ENCODE measurements at regions not wholly inside any gene's neighbourhood (a gene's known extent, or its start where the extent isn't known, plus 50 kb on each side); places are given as distances from the start of the nearest gene placed in this dataset.
"Not testable (repeated sequence)": the region's sequence is repeated elsewhere in the genome, so short reads cannot be mapped to it uniquely, and the experiment has no call there.

DNA sequence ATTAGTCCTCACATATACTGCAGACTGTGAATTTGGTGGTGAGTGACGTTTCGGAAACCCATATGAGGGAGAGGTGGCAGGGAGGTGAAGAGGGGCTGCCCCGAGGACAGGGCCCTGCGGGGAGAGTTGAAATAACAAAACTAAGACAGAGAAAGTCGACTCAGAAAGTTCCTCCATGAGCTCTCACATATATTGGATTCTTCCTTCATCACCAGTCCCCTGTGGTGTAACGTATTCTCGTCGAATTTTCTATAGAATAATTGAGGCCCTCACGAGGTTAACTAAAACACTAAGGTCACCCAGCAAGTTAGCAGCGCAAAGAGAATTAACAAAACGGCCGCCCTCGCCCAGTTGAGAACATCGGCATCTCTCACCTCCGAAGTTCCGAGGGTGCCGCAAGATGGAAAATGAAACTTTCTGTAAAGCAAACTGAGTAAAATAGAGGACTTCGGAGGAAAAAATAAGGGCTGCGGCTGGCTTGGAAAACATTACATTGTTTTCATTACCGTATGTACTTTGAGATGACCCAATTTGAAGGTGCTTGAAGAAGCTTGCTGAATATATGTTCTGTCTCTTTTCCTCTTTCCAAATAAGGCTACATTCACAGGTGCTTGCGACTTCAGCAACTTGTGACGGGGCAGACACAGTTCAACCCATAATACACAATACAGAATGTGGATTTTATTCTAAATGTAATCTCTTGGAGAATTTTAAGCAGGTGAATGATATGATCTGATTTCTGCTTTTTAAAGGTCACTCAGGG is 490.9 kb upstream of the JARID2 start:
- DNase-seq (ENCODE audit: low read depth), result no peak

DNA sequence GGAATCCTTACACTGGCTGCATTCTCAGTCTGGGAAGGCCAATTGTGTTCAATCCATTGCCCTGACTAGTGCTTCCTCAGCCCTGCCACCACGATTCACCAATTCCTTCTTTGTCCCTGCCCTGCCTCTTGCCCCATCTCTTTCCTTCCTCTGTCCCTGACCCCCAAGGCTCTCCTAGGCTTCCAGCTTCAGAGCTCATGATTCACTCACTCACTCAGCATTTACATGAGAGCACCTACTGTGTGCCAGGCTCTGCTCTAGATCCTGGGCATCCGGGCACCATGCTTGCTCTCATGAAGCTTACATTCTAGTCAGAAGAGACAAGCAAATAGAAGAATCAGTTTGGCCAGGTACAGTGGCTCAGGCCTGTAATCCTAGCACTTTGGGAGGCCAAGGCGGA is 489.5 kb upstream of the JARID2 start:
- DNase-seq (ENCODE audit: low read depth), result no peak

DNA sequence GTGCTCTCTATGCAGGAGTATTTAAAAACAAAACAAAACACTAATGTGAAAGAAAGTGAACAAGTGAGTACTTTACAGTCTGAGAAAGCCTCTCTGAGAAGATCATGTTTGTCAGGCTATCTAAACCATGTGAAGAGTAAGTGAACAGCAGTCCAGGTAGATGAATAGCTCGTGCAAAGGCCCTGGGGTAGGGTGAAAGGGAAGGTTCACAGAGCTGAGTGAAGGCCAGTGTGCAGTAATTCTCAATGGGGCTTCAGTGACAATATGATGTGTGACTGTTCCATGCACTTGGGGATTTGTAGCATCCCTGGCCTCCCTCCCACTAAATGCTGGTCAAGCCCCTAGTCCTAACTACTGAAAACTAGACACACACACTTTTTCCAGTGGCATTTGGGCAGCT is 488.9 kb upstream of the JARID2 start:
- no peak for DNase-seq (ENCODE audit: low read depth)

DNA sequence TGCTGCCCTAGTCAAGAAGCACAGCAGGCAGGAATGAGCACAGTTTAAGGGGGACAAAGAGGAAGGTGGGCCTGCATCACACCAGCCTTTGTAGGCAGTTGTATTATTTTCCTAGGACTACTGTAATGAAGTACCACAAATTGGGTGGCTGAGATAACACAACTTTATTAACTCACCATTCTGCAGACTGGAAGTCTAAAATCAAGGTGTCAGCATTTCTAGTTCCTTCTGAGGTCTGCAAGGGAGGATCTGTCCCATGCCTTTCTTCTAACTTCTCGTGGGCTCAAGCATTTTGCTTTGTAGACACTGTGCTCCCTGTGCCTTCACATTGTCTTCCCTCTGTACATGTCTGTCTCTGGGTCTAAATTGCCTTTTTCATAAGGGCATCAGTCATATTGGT is 488.5 kb upstream of the JARID2 start:
- DNase-seq (ENCODE audit: low read depth), result no peak

DNA sequence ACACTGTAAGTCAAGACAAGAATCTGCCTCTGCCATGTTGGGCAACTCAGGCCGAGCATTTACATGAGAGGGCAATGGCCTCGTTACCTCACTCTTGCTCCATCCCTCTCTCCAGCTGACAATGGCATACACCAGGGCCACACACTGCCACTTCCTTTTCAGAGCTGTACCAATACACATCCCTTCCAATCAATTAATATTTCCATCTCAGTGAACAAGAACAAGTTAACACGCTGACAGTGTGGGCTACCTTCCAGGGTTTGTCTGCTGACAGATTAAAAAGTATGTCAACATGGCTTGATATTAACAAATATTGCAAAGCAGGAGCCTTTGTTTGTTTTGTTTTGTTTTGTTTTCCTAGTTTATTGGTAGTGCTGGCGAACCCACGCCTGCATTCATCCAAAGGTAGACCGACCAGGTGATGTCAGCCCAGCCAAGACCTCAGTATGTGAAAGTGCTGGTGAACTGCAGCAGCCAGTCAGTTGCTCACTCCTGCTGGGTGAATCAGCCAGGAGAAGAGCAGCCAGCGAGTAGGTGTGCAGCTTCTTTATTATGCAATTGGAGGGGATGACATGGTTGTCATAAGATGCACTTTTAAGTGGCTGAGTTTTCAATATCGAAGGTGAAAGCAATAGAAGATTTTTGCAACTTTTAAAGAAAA is 487.3 kb upstream of the JARID2 start:
- DNase-seq (ENCODE audit: low read depth), result no peak

DNA sequence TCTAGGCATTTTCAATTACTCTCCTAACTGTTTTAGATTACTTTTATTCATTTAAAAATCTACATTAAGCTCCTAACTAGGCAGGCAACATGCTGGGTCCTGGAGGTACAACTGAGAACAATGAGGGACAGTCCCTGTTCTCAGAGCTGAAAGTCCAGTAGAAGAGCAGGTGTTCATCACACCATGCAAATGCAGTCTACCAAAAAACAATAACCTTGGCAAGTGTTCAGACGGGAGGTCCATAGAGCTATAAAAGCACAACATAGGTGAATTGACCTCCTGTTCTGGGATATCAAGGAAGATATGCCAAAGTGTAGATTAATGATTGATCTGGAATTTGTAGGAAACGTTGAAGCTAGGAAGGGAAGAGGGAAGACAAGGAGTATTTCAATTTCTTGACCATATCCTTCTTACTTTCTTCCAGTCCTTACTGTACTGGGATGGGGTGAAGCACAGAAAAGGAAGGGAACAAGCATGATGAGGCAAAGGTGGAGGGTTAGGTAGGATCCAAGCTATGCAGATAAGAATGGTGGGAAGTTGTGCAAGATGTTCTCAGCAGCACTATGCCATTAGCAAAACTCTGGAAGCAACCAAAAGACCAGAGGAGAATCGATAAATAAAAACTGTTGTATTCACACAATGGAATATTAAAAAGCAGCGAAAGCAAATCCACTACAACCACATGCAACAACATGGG is 485.7 kb upstream of the JARID2 start:
- DNase-seq (ENCODE audit: low read depth), result no peak

DNA sequence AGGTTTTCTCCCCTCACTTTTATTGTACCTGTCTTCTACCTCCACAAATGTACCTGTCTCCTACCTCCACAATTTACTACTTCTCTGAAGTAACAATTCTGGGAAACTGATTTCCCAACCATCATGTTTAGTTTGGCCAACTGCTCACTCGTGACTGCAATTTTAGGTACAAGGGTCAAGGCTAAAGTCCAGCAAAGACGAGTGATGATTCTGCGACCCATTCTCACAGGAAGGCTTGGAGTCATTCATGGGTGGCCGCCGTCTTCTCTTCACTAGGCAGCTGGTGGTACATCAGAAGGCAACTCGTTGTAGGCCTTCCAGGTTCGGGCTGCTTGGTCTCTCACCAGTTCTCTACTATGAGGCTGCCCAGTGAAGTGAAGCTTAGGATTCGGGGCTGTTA is 483.8 kb upstream of the JARID2 start:
- DNase-seq (ENCODE audit: low read depth), result no peak

DNA sequence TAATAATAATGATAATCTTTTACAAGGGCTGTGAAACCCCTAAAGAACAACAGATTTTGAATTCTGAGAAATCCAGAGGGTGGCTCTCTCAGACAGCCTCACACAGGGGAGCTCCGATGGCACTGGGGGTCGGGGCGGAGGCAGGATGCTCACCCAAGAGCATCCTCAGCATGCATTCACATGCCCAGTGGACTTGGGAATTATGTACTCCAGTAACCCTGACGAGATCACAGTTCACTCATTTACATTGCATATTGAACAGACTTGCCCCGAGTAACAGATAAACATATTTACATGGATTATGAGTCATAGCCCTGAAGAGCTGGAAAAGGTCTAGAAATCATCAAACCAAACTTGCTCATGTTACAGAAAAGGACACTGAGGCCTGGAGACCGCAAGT is 482.7 kb upstream of the JARID2 start:
- DNase-seq (ENCODE audit: low read depth), result no peak

DNA sequence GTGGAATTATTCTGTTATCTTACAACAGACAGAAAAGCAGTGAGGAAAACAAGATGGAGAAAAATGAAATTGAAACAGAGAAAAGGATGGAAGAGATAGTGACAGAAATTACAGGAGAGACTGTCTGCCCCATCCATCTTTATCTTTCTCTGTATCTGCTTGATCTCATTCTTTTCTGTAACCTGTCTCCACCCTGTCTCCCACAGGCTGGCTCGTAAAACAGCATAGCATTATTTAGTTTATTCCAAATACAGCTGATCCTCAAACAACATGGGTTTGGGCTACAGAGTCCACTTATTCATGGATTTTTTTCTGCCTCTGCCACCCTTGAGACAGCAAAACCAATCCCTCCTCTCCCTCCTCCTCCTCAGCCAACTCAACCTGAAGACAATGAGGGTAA is 482.3 kb upstream of the JARID2 start:
- no peak for DNase-seq (ENCODE audit: low read depth)

DNA sequence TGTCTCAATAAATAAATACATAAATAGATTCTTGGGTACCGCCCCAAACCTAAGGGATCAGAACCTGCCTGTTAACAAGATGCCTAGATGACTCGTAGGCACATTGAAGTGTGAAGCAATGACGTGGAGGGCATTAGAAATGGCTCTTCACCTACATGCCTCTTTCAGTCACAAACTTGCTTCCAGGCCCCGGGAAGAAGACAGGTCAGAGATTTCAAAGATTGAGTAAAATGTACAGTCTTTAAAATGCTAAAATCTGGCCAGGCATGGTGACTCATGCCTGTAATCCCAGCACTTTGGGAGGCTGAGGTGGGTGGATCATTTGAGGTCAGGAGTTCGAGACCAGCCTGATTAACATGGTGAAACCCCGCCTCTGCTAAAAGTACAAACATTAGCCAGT is 480.8 kb upstream of the JARID2 start:
- no peak for DNase-seq (ENCODE audit: low read depth)

DNA sequence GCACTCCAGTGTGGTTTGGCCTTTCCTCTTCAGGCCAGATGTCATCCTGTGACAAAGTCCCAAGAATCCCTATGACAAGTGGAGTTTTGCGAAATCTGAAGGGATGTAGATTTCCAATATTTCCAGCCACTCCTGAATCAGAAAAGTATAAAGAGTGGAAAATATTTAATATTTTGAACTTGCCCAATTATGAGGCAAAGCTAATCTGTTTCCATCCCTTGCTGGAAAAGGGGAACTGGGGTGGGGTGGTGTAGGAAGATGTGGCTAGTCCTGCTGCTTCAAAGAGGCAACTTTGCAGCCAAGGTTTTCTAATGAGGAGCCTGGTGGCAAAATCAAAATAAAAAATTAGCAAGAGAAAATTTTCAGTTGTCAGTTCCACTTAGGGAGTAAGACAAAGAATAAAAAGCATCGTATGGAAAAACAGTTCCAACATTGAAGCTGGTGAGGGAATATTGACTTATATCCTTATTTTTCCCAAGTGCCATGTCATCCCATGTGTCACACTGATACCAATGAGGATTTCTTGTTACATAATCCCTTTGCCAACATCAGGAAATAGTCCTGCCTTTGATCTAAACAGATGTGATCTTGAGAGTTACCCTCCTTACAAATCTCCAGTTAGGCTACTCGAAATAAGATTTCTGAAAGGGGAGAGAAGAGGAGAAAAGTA is 480.0 kb upstream of the JARID2 start:
- no peak for DNase-seq (ENCODE audit: low read depth)

DNA sequence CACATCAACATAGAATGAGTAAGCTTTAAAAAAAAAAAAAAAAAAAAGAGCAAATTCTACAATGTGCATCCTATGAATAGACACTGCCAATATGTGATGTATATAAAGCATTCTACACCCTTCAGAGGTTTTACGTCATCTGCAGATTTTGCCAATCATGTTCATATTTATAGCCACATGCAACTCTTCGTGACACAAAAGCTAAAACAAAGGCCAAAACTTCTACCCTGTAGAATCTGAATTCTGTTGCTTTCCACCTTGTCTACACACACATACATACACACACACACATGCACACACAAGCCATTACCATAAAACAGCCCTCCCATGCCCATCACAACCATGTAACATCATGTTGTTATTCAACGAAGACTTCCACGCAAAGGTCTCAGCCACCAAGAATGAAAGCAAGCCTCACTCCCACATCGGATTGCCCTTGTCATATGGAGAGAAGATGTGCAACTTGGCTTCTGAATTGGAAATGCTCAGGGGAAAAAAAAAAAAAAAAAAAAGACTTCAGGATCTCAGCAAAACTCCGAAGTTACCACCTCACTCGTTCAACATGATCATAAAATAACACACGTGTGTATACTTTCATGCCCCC is 479.4 kb upstream of the JARID2 start:
- no peak for DNase-seq (ENCODE audit: low read depth)

DNA sequence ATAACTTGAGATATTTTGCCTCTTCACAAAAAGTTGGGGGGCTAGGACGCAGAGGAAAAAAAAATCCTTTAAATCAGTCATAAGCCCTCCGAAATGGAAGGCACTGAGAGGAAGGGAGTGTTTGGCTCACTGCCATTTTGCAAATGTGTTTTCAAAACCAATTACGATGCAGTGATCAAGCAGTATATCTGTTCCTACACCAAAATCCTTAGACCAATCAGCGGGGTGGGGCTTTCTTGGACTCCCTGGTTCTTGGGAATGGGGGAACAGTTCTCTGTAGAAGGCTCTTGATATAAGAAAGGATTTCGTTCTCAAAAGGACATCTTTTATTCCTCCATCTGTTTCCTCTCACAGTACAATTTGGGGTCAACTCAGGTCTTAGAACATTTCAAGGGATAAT is 478.6 kb upstream of the JARID2 start:
- DNase-seq (ENCODE audit: low read depth), result no peak

DNA sequence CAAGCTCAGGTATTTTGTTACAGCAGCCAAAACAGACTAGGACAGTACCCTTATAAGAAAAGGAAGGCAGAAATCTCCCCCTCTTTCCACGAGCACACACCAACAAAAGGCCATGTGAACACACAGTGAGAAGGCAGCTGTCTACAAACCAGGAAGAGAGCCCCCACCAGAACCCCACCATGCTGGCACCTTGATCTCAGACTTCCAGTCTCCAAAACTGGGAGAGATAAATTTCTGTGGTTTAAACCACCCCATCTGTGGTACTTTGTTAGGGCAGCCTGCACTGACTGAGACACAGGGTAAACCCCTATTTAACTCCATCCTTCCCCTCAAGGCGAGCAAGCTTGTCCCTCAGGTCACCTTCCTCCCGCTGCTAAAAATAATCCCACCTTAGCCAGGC is 475.8 kb upstream of the JARID2 start:
- peak; percentile 17 for DNase-seq (ENCODE audit: low read depth)

DNA sequence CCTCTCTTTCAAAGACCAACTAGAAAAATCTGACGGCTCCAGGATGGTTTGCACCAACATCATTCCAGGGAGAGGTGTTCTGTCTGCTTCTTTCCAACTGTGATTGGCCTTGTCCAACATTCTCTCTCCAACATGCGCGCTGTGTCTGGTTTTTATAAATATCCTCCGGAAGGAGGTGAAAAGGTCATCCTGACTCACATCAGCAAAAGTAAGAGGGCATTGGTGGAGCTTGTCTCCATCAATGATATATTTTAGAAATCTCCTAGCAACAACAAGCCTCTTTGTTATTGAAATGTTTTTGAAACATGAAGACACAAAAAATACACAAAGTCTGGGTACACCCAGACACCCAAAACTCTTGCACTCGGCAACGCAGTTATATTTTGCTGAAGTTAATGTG is 475.3 kb upstream of the JARID2 start:
- DNase-seq (ENCODE audit: low read depth), result no peak

DNA sequence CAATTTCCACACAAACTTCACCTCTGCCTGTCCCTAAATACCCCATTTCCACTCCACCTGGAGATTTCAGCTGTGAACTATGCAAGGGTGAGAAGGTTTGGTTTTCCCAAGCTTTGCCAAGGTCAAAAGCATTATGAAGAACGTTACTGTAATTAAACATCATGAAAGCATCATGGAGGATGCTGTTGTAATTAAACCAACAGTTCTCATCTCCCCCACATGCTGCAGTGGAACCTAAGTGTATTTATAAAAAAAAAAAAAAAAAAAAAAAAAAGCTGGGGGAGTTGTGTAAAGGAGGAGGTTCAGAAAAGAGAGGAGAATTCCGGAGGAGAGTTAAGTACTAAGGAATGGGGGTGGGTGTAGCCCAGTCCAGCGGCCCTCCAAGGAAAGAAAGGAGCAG is 474.9 kb upstream of the JARID2 start:
- no peak for DNase-seq (ENCODE audit: low read depth)

DNA sequence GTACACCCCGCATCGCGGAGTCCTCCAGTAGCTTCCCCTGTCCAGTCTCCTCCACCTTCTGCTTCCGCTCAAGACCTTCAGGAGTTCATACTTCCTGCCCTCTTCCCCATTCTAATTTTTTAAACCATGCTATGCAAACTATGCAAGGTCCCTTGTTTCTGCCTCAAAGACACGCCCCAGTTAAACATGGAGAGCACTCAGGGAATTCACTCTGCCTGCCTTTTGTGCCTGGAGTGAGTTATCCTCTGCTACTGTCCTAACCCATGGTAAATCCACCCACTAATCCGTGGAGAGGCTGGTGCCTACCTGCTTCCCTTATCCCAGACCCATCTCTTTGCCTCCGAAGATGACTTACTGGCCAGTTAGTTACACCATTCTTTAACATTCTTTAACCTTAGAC is 473.7 kb upstream of the JARID2 start:
- DNase-seq (ENCODE audit: low read depth), result no peak

DNA sequence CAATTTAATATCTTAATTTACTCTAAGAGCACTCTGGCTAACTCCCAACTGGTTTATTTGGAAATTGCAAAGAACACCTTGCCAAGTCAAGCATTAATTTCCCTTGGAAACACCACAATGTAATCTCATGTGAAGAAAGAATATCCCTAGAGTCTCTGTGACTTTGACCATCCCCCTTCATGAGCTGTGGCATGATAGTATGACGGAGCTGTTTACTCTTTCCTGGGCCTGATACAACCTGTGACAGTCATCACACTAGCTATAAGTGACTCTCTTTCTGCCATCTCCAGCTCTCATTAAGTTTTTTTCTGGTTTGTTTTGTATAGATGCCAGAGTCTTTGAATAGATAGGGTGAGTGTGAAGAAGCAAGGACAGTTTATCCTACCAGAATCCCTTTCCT is 470.3 kb upstream of the JARID2 start:
- no peak for DNase-seq (ENCODE audit: low read depth)

DNA sequence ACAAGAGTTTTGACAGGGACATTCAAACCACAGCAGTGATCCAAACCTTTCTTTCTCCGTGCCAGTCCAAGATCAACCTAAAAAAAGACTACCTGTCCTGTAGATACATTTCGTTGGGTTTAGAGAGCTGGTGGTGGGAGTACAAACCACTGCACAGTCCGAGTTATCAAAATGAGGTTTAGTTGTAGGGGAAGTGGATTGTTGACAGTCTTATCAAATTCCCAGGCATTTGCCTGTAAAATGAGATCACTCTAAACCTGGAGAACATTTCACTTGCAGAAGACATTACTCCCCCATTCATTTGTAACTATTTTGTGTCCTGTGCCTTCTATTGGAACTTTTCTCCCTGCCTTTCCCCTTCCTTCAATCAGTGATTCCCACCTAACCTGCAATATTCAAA is 469.6 kb upstream of the JARID2 start:
- DNase-seq (ENCODE audit: low read depth), result no peak

DNA sequence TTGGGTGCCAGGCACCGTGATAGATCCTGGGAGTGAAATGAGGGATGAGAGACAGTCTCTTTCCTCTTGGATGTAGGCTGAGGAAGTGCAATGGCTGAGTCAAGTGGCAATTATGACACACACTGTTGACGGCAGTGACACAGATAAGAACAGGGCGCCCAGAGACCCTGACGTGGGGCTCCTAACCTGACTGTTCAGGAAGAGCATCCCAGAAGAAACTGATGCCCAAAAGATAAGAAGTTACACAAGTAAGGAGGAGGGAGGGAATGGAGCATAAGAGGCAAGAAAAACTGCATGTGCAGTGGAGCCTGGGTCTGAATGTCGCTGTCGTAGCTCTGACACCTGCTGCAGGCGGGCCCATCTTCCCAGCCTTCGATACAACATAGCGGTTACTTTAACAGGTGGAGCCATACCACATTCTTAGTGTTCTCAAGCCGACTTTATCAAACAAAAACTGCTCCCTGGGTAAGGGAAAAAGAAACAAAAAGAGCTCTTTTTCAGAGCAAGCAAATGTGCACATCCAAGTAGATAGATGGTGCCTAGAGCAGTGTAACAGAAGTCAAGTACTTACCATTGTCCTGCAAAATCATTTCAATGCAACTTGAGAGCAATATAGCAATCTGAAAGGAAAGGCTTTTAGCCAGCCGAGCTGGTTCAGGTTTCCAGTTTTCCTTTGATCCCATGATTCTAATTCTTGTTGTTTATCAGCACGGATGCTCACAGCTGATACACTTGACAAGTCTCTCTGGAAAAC is 463.9 kb upstream of the JARID2 start:
- no peak for DNase-seq (ENCODE audit: low read depth)

DNA sequence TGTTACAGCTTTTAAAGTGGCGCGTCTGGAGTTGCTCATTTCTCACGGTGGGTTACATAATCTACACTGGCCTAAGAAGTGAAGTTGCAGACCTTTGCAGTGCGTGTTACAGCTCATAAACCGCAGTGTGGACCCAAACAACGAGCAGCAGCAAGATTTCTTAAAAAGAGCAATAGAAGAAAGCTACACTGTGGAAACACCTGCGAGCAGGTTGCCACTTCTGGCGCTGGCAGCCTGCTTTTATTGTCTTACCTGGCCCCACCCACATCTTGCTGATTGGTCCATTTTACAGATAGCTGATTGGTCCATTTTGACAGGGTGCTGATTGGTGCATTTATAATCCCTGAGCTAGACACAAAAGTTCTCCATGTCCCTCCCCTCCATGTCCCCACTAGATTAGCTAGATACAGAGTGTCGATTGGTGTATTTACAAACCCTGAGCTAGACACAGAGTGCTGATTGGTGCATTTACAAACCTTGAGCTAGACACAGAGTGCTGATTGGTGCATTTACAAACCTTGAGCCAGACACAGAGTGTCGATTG is 462.9 kb upstream of the JARID2 start:
- not testable (repeated sequence) for DNase-seq (ENCODE audit: low read depth)
